ENCODE measurements at regions not wholly inside any gene's neighbourhood (a gene's known extent, or its start where the extent isn't known, plus 50 kb on each side); places are given as distances from the start of the nearest gene placed in this dataset.
"Not testable (repeated sequence)": the region's sequence is repeated elsewhere in the genome, so short reads cannot be mapped to it uniquely, and the experiment has no call there.

GRCh38 chr21:39082656-39083376 is 100.4 kb downstream of the PSMG1 start:
- DNase-seq (ENCODE audit: low spot score) = no peak

- no peak for DNase-seq (ENCODE audit: low spot score)
These were observed 102.9 kb downstream of the PSMG1 start for GRCh38 chr21:39080366-39080765.

GRCh38 chr21:39079617-39080016 is 103.6 kb downstream of the PSMG1 start:
- DNase-seq (ENCODE audit: low spot score) = no peak

- DNase-seq (ENCODE audit: low spot score) = no peak
These were observed 104.8 kb downstream of the PSMG1 start for GRCh38 chr21:39078322-39079065.

GRCh38 chr21:39077876-39078275 is 105.4 kb downstream of the PSMG1 start:
- DNase-seq (ENCODE audit: low spot score) = no peak

- DNase-seq (ENCODE audit: low spot score) = no peak
These were observed 108.7 kb downstream of the PSMG1 start for GRCh38 chr21:39074508-39074907.

GRCh38 chr21:39073717-39074116 is 109.5 kb downstream of the PSMG1 start:
- DNase-seq (ENCODE audit: low spot score) = no peak

- DNase-seq (ENCODE audit: low spot score) = no peak
These were observed 110.2 kb downstream of the PSMG1 start for GRCh38 chr21:39073063-39073462.

- DNase-seq (ENCODE audit: low spot score) = no peak
These were observed 110.8 kb downstream of the PSMG1 start for GRCh38 chr21:39072468-39072867.

- peak; percentile 51 for DNase-seq (ENCODE audit: low spot score)
These were observed 111.5 kb downstream of the PSMG1 start for GRCh38 chr21:39071623-39072214.

GRCh38 chr21:39069856-39070255 is 113.4 kb downstream of the PSMG1 start:
- DNase-seq (ENCODE audit: low spot score) = not testable (repeated sequence)

- DNase-seq (ENCODE audit: low spot score) = no peak
These were observed 116.1 kb downstream of the PSMG1 start for GRCh38 chr21:39066829-39067780.

GRCh38 chr21:39065917-39066316 is 117.3 kb downstream of the PSMG1 start:
- DNase-seq (ENCODE audit: low spot score) = no peak

- DNase-seq (ENCODE audit: low spot score) = no peak
These were observed 118.8 kb downstream of the PSMG1 start for GRCh38 chr21:39064325-39065012.

- DNase-seq (ENCODE audit: low spot score) = no peak
These were observed 119.7 kb downstream of the PSMG1 start for GRCh38 chr21:39063517-39063916.

- DNase-seq (ENCODE audit: low spot score) = no peak
These were observed 121.1 kb downstream of the PSMG1 start for GRCh38 chr21:39062196-39062595.

- DNase-seq (ENCODE audit: low spot score) = no peak
These were observed 121.5 kb downstream of the PSMG1 start for GRCh38 chr21:39061766-39062165.

GRCh38 chr21:39060485-39061083 is 122.7 kb downstream of the PSMG1 start:
- no peak for DNase-seq (ENCODE audit: low spot score)

- DNase-seq (ENCODE audit: low spot score) = no peak
These were observed 126.1 kb downstream of the PSMG1 start for GRCh38 chr21:39057121-39057520.

GRCh38 chr21:39056636-39057035 is 126.6 kb downstream of the PSMG1 start:
- no peak for DNase-seq (ENCODE audit: low spot score)

GRCh38 chr21:39055167-39055767 is 128.0 kb downstream of the PSMG1 start:
- DNase-seq (ENCODE audit: low spot score) = no peak
